ENCODE measurements at regions not wholly inside any gene's neighbourhood (a gene's known extent, or its start where the extent isn't known, plus 50 kb on each side); places are given as distances from the start of the nearest gene placed in this dataset.

- no peak for DNase-seq (ENCODE audit: low read depth in 3 of 3)
These were observed 322.9 kb downstream of the DYSF start for GRCh38 chr2:71776227-71776626.

- no peak for DNase-seq (ENCODE audit: low read depth in 3 of 3)
These were observed 319.9 kb downstream of the DYSF start for GRCh38 chr2:71773218-71773617.

- no peak for DNase-seq (ENCODE audit: low read depth in 3 of 3)
These were observed 319.3 kb downstream of the DYSF start for GRCh38 chr2:71772510-71773172.

- DNase-seq (ENCODE audit: low read depth in 3 of 3): no peak
These were observed 314.3 kb downstream of the DYSF start for GRCh38 chr2:71767663-71768062.

DNA sequence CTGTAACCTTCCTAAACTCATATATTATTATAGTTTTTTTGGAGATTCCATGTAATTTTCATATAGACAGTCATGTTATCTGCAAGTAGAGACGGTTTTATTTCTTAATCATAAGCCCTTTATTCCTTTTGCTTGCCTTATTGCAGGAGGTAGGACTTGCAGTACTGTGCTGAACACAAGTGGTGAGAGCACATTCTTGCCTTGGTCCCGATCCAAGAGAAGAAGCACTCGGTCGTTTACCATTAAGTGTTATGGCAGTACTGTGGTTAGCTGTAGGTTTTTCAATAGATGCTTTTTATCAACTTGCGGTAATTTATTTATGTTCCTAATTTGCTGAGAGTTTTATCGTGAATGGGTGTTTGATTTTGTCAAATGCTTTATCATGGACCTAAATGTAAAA is 305.7 kb downstream of the DYSF start:
- no peak for DNase-seq (ENCODE audit: low read depth in 3 of 3)

DNA sequence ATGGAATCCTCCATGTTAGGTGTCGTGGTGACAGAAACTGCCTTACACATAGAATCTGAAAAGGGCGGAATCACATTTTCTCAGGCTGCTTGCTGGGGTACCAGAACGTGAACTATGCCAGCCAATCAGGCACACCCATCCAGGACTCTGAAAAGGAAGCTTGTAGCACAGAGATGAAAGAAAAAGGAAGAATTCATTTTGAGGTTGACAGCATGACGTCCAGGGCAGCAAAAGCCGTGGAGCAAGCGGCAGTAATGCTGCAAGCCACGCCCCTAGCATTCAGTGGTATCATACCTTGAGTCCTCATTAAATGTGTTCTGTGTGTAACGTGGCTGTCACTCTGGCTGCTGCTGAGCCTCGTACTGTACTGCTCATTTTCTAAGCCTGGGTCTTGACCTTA is 304.0 kb downstream of the DYSF start:
- no peak for DNase-seq (ENCODE audit: low read depth in 3 of 3)

GRCh38 chr2:71756280-71756906 is 303.0 kb downstream of the DYSF start:
- no peak for DNase-seq (ENCODE audit: low read depth in 3 of 3)

DNA sequence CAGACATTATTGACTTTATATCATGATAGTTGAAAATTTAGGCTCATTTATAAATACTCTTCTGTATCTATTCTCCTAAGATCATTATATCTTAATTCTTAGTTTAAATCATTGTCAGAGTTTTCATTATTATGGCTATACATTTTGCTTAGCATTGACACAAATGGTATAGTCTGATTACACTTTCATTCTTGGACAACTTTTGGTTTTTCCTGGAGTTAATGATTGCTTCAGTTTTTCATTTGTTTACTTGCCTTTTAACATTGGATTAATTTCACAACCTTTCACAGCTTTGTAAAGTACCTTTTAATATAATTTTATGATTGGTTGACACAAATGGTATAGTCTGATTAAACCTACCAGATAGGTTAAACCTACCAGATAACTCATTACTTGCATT is 298.2 kb downstream of the DYSF start:
- no peak for DNase-seq (ENCODE audit: low read depth in 3 of 3)

GRCh38 chr2:71749671-71750101 is 296.3 kb downstream of the DYSF start:
- no peak for DNase-seq (ENCODE audit: low read depth in 3 of 3)

DNA sequence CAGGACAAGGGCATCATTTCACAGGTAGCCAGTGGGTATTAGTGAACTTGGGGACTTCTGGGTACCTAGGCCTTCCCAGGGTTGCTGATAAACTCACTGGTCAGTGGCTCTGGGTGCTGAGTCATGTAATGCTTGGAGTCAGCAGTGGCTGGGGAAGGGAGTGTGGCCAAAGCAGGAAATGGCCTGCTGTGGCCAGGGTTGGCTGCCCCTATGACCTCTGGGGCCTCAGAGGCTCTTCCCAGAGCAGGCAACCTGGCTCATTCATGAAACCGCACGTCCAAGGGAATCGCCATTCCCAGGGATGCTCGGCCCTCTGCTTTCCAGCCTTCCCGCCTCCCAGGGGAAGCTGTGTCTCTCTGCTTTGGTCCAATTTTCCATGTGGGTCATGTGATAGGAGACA is 294.9 kb downstream of the DYSF start:
- no peak for DNase-seq (ENCODE audit: low read depth in 3 of 3)

DNA sequence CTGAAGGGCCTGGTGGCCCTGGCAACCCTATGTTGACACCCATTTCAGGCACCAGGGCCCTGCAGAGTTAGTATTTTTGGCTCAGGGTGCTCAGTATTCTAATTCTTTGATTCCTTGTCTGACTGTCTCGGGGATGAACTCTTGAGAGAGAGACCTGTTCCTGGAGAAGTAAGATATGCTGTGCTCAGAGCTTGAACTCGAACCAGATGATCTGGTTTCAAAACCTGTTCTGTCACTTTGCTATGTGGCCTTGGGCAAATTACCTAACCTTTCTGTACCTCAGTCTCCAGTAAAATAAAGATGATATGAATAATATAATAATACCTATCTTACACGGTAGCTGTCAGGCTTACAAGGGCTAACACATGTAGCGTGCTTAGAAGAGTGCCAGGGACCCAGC is 294.2 kb downstream of the DYSF start:
- DNase-seq (ENCODE audit: low read depth in 3 of 3): no peak

GRCh38 chr2:71746946-71747501 is 293.7 kb downstream of the DYSF start:
- no peak for DNase-seq (ENCODE audit: low read depth in 3 of 3)

DNA sequence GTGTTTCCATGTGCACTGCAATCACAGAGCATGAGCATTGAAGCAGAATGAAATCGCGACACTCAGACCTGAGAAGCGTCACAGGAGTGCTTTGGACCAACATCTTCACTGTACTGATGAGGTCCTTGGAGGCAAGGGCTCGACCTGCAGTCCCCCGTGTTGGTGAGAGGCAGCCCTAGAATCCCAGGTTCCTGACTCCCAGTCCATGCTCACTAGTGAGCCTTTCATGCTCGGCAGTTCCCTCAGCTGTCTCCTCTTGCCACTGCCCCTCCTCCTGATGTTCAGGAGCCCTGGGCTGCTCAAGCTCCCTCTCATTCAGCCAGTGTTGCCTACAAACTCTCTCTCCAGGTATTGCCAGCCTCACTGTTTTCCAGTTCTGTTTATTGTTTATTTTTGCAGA is 291.4 kb downstream of the DYSF start:
- no peak for DNase-seq (ENCODE audit: low read depth in 3 of 3)

DNA sequence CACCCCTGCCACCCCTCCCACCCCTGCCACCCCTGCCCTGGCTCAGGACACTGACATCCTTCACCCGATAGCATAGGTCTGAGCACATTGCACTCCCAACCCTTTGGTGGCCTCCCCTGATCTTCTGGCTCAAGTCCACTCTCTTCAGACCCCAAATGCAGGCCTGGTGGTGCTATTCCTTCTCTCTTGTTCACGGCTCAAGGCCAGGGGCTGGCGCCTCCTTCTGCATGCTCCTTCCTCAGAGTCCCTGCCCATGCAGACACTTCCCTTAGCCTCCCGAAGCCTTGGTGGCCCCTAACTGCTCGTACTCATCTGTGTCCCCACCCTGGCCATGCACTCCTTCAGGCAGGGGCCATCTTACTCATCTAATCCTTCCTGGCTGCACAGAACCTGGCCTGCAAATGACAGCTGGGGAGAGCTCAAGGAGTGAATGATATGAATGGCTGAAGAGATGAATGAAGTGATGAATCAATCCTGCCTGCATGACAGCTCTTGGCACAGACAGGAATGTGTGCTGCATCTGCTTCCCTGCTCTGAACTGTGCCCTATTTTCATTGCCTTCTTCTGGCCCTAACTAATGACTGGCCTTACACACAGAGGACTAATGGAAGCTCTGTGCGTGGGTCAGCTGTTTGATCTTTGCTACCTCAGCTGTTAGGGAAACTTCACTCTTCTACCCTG is 290.8 kb downstream of the DYSF start:
- DNase-seq (ENCODE audit: low read depth in 3 of 3): no peak

- DNase-seq (ENCODE audit: low read depth in 3 of 3): no peak
These were observed 289.7 kb downstream of the DYSF start for GRCh38 chr2:71742953-71743601.

- no peak for DNase-seq (ENCODE audit: low read depth in 3 of 3)
These were observed 283.6 kb downstream of the DYSF start for GRCh38 chr2:71736986-71737385.

- no peak for DNase-seq (ENCODE audit: low read depth in 3 of 3)
These were observed 282.9 kb downstream of the DYSF start for GRCh38 chr2:71736091-71736861.

All from stimulated activated CD4-positive, alpha-beta T cell treated with anti-CD3 and anti-CD28 coated beads, TNF-alpha, amount 100 ng/mL, for 48 hours (primary cell).